Ureter (tissue), 1 donor: ENCODE measurements at regions not wholly inside any gene's neighbourhood (a gene's known extent, or its start where the extent isn't known, plus 50 kb on each side); places are given as distances from the start of the nearest gene placed in this dataset.

Experiments used
- DNase-seq: peaks from one replicate; pipeline ENCODE4 v3.0.0-alpha.2; 2020; ENCODE audit warnings: low spot score
- donor health status: DM: yes; HTN: yes; CAD: no.

DNA sequence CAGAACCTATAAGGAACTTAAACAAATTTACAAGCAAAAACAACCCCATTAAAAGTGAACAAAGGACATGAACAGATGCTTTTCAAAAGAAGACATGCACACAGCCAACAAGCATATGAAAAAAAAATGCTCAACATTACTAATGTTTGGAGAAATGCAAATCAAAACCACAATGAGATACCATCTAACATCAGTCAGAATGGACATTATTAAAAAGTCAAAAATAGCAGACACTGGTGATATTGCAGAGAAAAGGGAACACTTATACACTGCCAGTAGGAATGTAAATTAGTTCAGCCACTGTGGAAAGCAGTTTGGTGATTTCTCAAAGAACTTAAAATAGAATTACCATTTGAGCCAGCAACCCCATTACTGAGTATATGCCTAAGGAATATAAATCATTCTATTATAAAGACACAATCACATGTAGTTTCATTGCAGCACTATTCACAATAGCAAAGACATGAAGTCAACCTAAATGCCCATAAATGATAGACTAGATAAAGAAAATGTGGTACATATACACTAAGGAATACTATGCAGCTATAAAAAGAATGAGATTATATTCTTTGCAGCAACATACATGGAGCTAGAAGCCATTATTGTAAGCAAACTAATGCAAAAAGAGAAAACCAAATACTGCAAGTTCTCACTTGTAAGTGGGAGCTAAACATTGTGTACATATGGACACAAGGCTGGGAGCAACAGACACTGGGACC, 1509.4 kb downstream of the TECRL start:
- no peak for DNase-seq

GRCh38 chr4:62898115-62898514, 1511.1 kb downstream of the TECRL start:
- no peak for DNase-seq

- no peak for DNase-seq
These were observed 1512.5 kb downstream of the TECRL start for GRCh38 chr4:62896721-62897120.

GRCh38 chr4:62881901-62882300, 1527.3 kb downstream of the TECRL start:
- DNase-seq: no peak

DNA sequence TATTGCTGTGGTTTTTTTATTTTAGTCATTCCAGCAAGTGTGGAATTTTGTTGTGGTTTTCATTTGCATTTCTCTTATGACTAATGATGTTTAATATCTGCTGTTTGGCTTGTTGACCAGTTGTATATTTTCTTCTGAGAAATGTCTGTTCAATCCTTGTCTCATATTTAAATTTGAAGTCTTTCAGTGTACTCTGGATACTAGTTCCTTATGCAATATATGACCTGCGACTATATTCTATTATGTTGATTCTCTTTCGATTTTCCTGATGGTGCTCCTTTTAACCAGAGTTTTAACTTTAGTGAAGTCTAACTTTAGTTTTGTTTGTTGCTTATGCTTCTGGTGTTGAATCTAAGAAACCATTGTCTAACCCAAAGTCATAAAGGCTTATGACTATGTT, 1528.0 kb downstream of the TECRL start:
- DNase-seq: no peak

GRCh38 chr4:62872856-62873255, 1536.4 kb downstream of the TECRL start:
- no peak for DNase-seq

DNA sequence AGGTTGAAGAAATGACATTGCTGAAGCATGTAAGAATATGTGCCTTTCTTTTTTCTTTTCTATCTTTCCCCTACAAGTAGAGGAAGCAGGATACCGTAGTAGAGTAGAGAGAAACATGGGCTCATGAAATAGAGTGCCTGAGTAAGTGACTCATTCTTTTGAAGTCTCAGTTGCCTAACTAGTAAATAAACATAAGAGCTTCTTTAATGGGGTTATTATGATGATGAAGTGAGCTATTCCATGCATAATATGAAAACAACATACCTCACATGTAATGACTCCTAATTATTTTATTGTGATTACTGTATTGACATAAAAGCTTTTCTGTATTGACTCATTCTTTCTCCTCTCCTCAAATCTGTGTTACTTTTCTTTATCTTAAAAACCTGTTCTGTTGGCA, 1538.2 kb downstream of the TECRL start:
- no peak for DNase-seq

GRCh38 chr4:62870451-62870850, 1538.8 kb downstream of the TECRL start:
- DNase-seq: no peak

- no peak for DNase-seq
These were observed 1544.0 kb downstream of the TECRL start for GRCh38 chr4:62865261-62865660.

- DNase-seq: no peak
These were observed 1559.6 kb downstream of the TECRL start for GRCh38 chr4:62849696-62850095.

DNA sequence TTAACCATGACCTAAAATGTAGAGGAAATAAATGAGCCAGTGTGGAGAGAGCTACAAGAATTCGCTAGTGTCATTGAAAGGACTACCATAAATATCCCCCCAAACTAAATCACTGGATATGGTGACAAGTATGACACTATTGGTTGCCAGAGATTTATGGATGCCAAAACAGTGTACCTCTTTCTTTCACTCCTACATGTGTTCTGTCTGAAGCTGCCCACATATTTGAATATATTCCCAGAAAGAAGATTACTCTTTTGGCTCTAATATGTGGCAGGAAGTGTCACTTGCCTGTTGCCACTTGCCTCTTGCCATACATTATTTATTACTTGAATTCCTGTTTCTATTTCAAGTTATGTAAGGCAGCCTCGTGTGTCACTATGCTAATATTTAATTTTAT, 1573.6 kb downstream of the TECRL start:
- DNase-seq: no peak

- no peak for DNase-seq
These were observed 1586.9 kb downstream of the TECRL start for GRCh38 chr4:62822306-62822705.

- DNase-seq: no peak
These were observed 1592.7 kb downstream of the TECRL start for GRCh38 chr4:62816566-62816965.

GRCh38 chr4:62814510-62815047, 1594.7 kb downstream of the TECRL start:
- no peak for DNase-seq

- no peak for DNase-seq
These were observed 1602.4 kb downstream of the TECRL start for GRCh38 chr4:62806816-62807215.

- no peak for DNase-seq
These were observed 1603.9 kb downstream of the ADGRL3 start for GRCh38 chr4:62804075-62804474.

DNA sequence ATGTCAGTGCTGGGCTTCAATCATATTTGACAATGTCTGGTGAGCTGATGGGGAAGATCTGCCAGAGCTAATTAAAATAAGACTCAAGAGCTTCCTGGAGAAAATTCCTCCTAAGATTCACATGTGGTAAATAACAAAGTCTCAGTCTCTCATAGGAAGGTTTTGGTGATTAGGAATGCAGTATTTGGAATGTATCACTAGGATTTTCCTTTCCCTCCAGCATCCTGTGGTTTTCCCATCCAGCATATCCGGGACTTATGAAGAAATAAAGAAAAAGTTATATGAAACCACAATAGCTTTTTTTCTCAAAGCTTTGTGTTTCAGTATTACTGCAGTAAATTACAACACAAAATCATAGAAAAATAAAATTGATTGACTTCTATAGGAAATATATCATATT, 1597.1 kb downstream of the ADGRL3 start:
- no peak for DNase-seq

GRCh38 chr4:62791386-62791785, 1591.3 kb downstream of the ADGRL3 start:
- DNase-seq: no peak

GRCh38 chr4:62771983-62772557, 1571.9 kb downstream of the ADGRL3 start:
- no peak for DNase-seq

DNA sequence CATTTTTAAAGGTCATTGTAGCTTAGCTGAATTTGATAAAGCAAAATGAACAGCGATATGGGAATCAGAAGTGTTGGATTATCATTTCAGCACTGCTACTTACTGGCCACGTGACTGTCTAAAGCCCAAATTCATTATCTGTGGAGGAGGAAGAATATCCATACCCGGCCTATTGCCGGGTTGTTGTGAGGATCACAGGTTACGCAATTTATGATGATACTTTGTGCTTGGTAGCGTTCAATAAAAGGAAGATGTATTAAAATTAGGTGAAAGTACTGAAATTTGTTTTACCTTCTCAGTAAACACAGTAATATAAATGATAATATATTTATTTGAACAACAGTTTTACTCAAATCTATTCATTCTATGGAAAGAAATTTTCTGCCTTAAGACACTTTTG, 1540.2 kb downstream of the ADGRL3 start:
- no peak for DNase-seq

DNA sequence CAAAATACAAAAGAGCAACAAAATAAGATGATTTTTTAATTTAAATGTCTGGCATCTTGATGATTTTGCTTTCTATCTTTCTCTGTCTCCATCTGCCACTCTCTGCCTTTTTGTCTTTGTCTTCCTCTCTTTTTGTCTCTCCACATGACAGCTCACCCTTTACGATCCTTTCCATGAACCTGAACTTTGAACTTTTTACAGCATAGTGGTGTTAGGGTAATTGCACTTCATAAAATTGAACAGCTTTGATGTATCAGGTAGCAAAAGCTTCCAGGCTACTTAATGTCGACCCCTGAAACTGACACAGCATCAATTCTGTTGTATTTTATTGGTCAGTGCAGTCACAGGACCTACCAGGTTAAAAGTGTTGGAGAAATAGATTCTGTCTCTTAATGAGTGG, 1517.0 kb downstream of the ADGRL3 start:
- no peak for DNase-seq

DNA sequence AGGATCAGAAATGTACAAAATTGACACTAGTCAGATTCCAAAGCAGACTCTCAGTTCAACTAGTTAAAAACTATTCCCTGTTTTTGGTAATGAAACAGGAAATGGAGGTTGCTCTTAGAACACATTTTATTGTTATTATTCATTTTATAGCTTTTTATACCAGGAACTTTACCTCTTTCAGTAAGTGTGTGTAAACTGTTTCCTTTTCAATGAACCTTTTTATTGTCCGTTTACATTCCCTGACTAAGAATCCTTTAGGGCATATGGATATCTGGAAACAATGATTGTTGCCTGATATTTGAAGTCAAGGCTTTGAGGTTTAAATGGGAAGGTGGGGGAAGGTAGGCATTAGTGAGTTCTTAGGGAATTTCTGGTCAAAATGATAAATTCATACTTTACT, 1511.4 kb downstream of the ADGRL3 start:
- DNase-seq: no peak

GRCh38 chr4:62709618-62710252, 1509.6 kb downstream of the ADGRL3 start:
- DNase-seq: no peak
